SKM-1 (cell line): ENCODE measurements at regions not wholly inside any gene's neighbourhood (a gene's known extent, or its start where the extent isn't known, plus 50 kb on each side); places are given as distances from the start of the nearest gene placed in this dataset.

ENCODE experiments used
- DNase-seq: peaks from one replicate; lab custom pipeline; 2025; ENCODE audit not compliant: unreplicated experiment; lab: John Stamatoyannopoulos, UW

DNA sequence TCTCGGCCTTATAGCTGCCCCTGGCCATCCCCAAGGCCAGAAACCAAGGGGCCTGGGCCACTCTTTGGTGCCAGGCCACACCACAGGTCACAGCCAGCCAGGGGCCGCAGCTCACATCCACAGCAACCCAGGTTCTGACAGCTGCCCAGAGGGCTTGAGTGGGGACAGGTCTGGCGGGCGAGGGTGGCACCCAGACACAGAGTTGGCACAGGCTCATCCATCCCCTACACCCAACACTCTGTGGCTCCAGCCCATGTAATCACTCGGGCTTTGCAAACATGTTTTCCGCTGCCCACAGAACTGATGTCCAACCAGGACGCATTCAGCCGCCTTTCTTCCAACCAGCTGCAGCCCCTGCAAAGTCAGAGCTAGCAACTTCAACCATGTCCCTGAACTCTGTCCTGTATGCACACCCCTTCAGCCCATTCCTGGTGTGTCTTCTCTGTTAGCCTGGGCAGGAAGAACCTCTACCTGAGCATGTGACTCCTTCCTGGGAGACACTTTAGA is 57.7 kb upstream of the PPP2R2D start:
- no peak for DNase-seq

DNA sequence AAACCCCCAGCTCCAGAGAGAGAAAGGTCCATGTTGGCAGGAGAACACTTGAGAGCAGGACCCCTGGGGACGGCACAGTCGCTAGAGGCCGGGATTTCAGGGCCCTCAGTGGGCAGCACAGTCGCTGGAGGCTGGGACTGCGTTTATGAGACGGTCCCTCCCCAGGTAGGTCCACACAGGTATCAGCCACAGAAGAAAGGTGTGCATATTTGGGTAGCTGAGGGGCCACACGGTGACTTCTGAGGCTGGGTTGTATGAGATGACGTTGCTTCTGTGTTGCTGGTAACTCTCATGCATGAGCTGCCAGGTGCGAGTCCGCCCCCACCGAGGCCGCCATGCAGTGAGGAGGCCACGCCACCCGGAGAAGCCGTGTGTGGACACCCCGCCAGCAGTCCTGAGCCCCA is 56.9 kb upstream of the PPP2R2D start:
- DNase-seq, result no peak

DNA sequence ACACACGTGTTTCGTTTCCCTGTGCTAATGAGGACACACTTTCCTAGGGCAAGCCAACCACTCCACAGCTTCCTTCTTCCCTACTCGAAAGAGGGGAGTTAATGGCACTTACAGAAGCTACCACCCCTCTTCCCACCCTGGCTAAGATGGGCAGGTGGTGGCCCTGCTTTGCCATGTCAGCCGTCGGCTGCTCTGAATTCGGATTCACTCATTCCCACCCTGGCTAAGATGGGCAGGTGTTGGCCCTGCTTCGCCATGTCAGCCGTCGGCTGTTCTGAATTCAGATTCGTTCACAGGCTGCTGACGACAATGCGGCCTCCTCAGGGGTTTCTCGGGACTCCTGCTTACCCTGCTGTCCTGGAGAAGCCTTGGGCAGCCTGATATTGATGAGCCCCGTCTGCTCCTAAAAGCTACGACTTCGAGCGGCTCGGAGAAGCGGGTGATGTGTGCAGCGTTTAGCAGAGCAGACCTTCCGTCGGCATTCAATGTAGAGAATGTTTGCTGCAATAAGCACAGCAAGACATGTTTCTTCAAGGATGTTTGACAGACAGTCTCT is 56.2 kb upstream of the PPP2R2D start:
- DNase-seq, result no peak

DNA sequence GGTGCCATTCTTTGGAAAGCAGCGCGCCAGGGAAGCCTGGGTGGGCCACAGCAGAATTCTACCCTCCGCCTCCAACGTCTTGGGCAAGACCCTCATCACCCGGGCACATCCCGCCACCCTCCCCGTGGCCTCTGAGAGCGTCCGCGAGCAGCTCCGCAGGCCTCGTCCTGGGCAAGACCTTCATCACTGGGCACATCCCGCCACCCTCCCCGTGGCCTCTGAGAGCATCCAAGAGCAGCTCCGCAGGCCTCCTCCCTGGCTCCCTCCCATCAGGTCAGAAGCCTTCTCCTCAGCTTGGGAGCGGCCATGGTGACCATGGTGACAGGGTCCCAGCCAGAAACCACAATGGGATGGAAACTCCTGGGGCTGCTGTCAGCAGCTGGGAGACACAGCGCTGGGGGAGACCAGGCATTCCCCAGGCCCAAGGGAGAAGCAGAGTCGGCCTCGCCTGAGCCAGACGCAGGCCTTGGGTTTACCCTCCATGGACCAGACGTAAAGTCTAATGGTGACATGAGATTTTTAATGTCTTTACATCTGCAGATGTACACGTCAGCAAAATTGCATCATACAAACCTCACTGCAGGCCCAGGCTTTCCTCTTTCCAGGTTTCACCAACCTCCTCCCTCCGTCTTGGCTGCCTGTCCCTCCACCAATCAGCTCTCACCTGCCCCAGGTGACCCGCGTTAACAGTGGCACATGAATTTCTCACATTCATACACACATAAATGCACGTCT is 55.1 kb upstream of the PPP2R2D start:
- no peak for DNase-seq

DNA sequence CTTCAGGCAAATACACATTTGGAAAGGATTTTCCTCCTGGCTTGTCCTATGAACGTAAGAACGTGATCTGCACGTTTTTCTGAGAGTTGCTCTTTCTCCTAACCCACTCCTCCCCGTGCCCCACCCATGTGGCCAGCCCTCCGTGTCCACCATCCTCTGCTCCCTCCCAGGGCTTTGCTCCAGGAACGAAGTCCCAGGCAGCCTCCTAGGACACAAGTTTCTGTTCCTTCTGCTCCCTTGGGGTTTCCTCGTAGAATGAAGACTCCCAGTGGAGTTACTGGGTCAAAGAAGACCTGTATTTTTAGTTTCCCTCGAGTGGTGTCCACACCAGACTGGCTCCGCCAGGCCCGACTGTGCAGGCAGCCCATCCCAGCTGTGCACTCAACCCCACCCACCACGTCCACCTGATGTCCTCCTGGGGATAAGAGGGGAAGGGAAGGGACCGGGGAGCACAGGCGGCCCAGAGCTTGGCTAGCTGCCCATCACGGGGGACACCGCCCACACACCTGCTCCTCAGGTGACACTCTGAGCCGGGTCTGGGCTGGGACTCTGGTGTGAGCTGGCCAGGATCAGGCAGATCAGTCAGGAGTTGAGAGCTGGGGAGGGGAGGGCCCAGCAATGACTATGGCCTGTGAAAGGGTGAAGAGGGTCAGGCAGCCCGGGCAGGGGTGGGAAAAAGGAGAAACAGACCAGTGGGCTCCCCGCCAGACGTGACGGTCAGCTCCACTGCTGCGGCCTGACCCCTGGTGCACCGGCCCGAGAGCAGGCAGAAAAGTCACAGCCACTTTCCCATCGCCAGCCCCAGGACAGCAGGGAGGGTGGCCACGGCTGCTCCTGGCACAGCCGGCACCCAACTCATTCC is 54.3 kb upstream of the PPP2R2D start:
- DNase-seq, result no peak

DNA sequence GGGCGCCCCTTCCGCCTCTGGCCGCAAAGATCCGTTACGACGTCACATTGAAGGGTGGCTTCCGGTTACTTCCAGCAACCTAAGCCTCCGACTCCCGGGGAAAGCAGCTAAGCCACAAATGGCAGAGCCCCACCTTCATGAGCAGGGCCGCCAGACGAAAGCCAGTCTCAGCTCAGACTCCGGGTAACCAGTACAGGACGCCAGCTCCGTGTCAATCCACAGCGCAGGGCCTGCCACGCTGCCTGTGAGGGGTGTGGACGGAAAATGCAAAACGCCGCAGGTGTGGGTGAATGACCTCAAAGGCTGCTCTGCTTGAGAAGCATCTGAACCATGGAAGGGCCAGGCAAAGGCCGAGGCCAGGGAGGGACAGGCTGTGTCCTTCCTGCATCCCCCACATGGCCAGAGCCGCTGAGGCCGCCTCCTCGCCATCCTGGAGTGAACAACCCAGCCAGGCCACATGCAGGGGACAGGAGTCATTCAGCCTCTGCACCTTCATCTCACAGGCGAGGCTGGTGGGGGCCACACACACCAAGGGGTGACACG is 53.5 kb upstream of the PPP2R2D start:
- no peak for DNase-seq

DNA sequence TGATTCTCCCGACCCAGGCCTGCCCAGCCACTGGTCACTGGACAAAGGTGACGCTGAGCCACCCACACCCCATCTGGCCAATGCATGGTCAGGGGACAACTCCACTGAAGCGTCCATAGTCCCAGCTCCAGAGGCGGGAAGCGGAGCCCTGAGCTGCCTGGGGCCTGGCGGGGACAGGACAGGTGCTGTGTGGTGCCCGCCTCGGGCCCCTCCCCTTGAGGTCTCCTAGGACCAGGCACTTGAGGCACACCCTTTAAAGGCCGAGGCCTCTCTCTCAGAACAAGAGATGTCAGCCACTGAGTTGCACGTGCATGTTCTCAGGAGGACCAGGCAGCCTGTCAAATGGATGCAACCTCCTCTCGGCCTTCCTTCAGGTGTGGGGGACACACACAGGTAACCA is 52.5 kb upstream of the PPP2R2D start:
- DNase-seq, result no peak

DNA sequence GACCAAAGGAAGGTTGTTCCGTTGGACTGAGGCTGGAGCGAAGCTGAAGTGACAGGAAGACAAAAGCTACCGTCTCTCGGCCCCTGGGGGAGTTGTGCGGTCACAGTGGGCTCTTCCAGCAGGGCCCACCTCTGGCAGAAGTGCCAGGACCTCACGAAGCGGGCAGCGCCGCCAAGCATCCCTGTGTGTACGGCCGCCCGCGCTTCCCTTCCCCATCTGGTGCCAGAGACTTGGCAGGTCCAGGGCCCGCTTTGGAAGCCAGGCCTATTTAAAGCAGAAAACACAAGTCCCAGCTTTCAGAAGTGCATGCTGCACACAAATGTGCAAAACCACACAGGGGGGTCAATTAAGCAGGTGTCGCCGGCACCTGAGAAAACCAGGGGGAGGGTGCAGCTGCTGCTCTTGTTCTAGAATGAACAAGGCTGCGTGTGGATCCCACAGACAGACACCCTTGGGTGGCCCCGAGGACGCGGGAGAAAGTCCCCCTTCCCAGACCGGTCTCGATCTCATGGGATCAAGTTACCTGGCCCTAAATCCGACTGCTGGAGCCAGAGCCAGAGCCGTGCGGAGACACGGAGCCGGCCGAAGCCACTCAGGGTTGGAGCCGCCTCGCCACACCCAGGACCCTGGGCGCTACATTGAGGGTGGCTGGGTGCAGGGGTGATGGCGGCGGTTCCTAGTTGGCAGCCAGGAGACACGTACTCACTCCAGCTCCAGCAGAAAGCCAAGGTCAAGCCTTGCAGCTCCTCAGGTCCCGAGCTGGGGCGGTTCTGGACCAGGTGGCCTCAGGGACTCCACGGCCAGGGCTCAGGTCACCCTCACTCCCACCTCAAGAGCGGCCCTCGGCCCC is 51.8 kb upstream of the PPP2R2D start:
- no peak for DNase-seq

DNA sequence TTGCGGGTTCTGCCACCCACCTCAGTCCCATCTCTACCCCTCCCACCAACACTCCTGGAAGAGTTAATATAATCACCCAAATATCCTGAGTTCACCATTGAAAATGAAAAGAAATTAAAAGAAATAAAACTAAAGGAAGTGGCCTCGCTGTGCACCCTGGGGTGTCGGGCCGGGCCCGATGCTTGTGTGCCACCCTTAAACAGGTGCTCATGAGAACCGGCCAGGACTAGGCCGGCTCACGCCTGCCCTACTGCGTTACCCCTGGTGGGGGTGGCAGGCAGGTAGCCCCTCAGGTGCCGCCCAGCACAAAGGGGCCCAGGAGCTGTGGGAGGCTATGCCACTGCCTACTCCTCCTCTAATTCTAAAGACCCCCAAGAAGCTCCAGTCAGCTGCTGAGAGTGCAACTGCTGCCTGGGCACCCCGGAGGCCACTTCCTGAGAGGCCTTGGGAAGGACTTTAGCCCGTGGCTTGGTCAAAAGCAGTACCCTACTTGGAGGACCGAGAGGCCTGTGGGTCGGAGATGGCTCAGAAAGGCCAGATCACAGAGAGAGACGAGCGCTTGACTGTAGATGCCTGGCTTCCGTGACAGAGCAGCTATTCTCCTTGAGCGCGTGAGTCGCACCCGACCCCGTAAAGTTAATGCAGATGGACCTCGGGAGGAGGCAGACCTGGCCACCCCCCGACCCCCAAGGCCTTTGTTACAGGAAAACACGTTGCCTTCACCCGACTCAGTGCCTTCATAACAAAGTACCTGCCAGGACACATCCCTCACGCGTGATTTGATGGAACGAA is 51.0 kb upstream of the PPP2R2D start:
- DNase-seq, result no peak

DNA sequence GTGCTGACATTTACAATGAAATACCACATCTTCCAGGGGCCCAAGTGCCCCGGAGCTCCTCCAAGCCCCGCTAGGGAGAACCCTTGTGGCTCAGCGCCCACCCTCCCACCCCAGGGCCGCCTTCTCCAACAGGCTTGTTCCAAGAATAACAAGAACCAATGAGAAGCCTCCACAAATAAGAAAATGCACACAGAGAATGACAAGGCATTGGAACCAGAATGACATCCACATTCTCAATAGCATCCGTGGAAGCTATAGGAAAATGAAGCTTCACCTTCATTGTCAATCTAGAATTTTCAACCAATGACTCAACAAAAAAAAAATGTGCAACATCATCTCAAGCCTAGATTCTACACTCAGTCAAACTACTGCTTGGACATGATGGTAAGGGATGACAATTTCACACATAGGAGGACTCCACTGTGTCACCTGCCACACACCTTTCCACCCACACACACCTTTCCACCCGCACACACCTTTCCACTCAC is 50.4 kb upstream of the PPP2R2D start:
- DNase-seq, result no peak
